ENCODE measurements at regions not wholly inside any gene's neighbourhood (a gene's known extent, or its start where the extent isn't known, plus 50 kb on each side); places are given as distances from the start of the nearest gene placed in this dataset.

DNA sequence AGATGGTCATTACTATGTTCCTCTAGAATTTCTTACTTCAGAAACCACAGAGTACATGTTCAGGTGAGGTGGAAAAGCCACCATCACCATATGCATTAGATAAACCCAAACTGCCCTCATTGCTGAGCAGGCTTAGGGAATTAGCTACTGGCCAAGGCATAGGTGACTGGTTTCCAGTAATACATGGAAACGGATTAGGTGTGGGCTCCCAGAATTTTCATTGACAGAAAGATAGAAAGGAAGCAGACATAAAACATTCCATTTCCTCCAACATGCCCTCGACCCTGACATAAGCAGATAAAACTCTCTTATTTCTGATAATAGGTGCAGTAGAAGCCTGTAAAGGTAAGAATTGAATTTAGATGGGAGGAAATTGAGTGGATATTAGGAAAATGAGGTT is 1466.1 kb downstream of the SUCLG1 start:
- TF ChIP-seq, protein P1, sequence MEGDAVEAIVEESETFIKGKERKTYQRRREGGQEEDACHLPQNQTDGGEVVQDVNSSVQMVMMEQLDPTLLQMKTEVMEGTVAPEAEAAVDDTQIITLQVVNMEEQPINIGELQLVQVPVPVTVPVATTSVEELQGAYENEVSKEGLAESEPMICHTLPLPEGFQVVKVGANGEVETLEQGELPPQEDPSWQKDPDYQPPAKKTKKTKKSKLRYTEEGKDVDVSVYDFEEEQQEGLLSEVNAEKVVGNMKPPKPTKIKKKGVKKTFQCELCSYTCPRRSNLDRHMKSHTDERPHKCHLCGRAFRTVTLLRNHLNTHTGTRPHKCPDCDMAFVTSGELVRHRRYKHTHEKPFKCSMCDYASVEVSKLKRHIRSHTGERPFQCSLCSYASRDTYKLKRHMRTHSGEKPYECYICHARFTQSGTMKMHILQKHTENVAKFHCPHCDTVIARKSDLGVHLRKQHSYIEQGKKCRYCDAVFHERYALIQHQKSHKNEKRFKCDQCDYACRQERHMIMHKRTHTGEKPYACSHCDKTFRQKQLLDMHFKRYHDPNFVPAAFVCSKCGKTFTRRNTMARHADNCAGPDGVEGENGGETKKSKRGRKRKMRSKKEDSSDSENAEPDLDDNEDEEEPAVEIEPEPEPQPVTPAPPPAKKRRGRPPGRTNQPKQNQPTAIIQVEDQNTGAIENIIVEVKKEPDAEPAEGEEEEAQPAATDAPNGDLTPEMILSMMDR (IDR thresholded peaks at IDR 0.05), result no peak
- no peak for TF ChIP-seq POLR2A (IDR thresholded peaks at IDR 0.05)

All from testis (tissue), 2 donors.